Lower leg skin (tissue), 4 donors: ENCODE measurements at regions not wholly inside any gene's neighbourhood (a gene's known extent, or its start where the extent isn't known, plus 50 kb on each side); places are given as distances from the start of the nearest gene placed in this dataset.

ENCODE experiments used
- DNase-seq, 2 donors: peaks; one replicate each; pipeline ENCODE4 v3.0.0-alpha.2; 2019; ENCODE audit warnings: low spot score in 2 of 2
- H3K4me3 ChIP-seq: fragments of 200-600 bp; sonication (generic); 2 replicates; pipeline ENCODE4 v1.5.1; 2017; ENCODE audit warnings: mild to moderate bottlenecking, low read depth; ENCODE audit not compliant: poor library complexity, severe bottlenecking
- CTCF ChIP-seq, 3 donors: fragments of 450-650 bp; IDR thresholded peaks; one replicate each; pipeline ENCODE4 v1.5.1; 2016; ENCODE audit warnings: antibody characterized with exemption in 3 of 3, mild to moderate bottlenecking in 3 of 3, moderate library complexity in 2 of 3
- POLR2A ChIP-seq, 2 donors: fragments of 450-650 bp; IDR thresholded peaks; one replicate each; pipeline ENCODE4 v1.6.1; 2016 to 2017; ENCODE audit warnings: antibody characterized with exemption in 2 of 2, mild to moderate bottlenecking in 1 of 2, moderate library complexity in 1 of 2
- WGBS, 2 donors: methylation state at CpG; one replicate each; pipeline ENCODE4 v1.1.5; 2018; 5-methylcytosine and 5-hydroxymethylcytosine counted together
- intact Hi-C: fragments of 100-400 bp; cut with DNase I; formaldehyde crosslinking; loops from one replicate; pipeline ENCODE4 v1.15.0; 2023; ENCODE audit warnings: low total_unique reads

- intact Hi-C loops: no loop called here
- TF ChIP-seq POLR2A (IDR thresholded peaks at IDR 0.05) (no peak), CTCF (IDR thresholded peaks at IDR 0.05) (no peak)
- 65 to 77% methylated on average over 2 of the region's 2 CpGs for WGBS, 2 donors
- no peak for DNase-seq
- no peak overlapping the region for H3K4me3 ChIP-seq
Observed at GRCh38 chr18:39962546-39962945, 1992.5 kb upstream of the PIK3C3 start.

GRCh38 chr18:39960550-39960949 is 1994.5 kb upstream of the PIK3C3 start:
- no peak for TF ChIP-seq POLR2A (IDR thresholded peaks at IDR 0.05)
- no peak for TF ChIP-seq CTCF (IDR thresholded peaks at IDR 0.05)
- WGBS, 2 donors: 91 to 98% methylated on average over 1 of the region's 1 CpG
- H3K4me3 ChIP-seq: no peak overlapping the region
- no peak for DNase-seq
- intact Hi-C loops: no loop called here

- 66 to 74% methylated on average over 2 of the region's 2 CpGs for WGBS, 2 donors
- no peak for TF ChIP-seq POLR2A (IDR thresholded peaks at IDR 0.05)
- TF ChIP-seq CTCF (IDR thresholded peaks at IDR 0.05): no peak
- DNase-seq: no peak
- no peak overlapping the region for H3K4me3 ChIP-seq
- intact Hi-C loops: no loop called here
Observed at GRCh38 chr18:39959839-39960238, 1995.2 kb upstream of the PIK3C3 start.

- 53 to 54% methylated on average over 1 of the region's 1 CpG for WGBS, 2 donors
- no peak overlapping the region for H3K4me3 ChIP-seq
- no peak for DNase-seq
- no peak for TF ChIP-seq POLR2A (IDR thresholded peaks at IDR 0.05)
- no peak for TF ChIP-seq CTCF (IDR thresholded peaks at IDR 0.05)
- intact Hi-C loops: no loop called here
Observed at GRCh38 chr18:39958876-39959275, 1996.2 kb upstream of the PIK3C3 start.

GRCh38 chr18:39952816-39953215 is 2002.2 kb upstream of the PIK3C3 start:
- intact Hi-C loops: no loop called here
- no peak overlapping the region for H3K4me3 ChIP-seq
- TF ChIP-seq CTCF (IDR thresholded peaks at IDR 0.05): no peak
- TF ChIP-seq POLR2A (IDR thresholded peaks at IDR 0.05): no peak
- WGBS, 2 donors: 67 to 72% methylated on average over 2 of the region's 2 CpGs
- no peak for DNase-seq

GRCh38 chr18:39951142-39951720 is 2003.8 kb upstream of the PIK3C3 start:
- WGBS, 2 donors: 88 to 92% methylated on average over 4 of the region's 4 CpGs
- no peak overlapping the region for H3K4me3 ChIP-seq
- DNase-seq: no peak
- TF ChIP-seq CTCF (IDR thresholded peaks at IDR 0.05) (no peak), POLR2A (IDR thresholded peaks at IDR 0.05) (no peak)
- intact Hi-C loops: no loop called here
